ENCODE measurements at regions not wholly inside any gene's neighbourhood (a gene's known extent, or its start where the extent isn't known, plus 50 kb on each side); places are given as distances from the start of the nearest gene placed in this dataset.

DNA sequence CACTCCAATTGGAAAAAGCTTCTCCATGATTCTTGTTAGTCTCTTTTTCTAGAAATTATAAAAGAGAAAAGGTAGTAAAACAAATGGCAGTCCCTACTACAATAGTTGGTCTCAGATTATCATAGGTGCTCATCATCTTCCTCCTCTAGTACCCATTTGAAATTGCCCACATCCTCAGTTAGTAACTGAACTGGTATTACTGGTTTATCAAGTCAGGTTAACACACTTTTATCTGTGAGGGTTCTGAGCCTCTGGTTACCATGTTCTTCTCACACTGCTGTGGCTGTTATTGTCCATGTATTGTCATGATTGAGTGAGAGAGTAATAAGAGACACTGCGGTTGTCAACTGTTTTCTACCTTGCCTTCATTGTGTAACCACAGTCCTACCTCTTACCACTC, 901.7 kb downstream of the TLE1 start:
- Histone ChIP-seq H3K9me3 (ENCODE audit: control insufficient read depth in 2 of 3, low read length in 3 of 3) (no peaks in the 10 kb centered on the region), H3K36me3 (ENCODE audit: control insufficient read depth in 2 of 3, insufficient read depth in 3 of 3, low read length in 3 of 3) (no peaks in the 10 kb centered on the region), H3K4me1 (ENCODE audit: control insufficient read depth in 2 of 2, insufficient read depth in 2 of 2, low read length in 2 of 2) (no peaks in the 10 kb centered on the region), H3K4me3 (ENCODE audit: low read length) (no peak overlapping the region), H3K27ac (ENCODE audit: low read depth, low read length) (no peak overlapping the region), H3K27me3 (ENCODE audit: control insufficient read depth in 2 of 2, insufficient read depth in 2 of 2, low read length in 2 of 2) (no peaks in the 10 kb centered on the region)
- no peaks in the 10 kb centered on the region for H3K36me3 Mint-ChIP-seq
- no peak overlapping the region for H3K4me3 Mint-ChIP-seq
- ChIA-PET POLR2A (no interaction called here), CTCF (no interaction called here)
- ATAC-seq (no peak), DNase-seq (no peak)
- H3K27ac Mint-ChIP-seq = no peak overlapping the region
- H3K4me1 Mint-ChIP-seq = no peaks in the 10 kb centered on the region
- H3K9me3 Mint-ChIP-seq = peaks cover 0 to 10% (median 0%) of the 10 kb centered on the region in 11 donors
- intact Hi-C loops (cut with micrococcal nuclease) = no loop called here
- H3K27me3 Mint-ChIP-seq = no peaks in the 10 kb centered on the region

DNA sequence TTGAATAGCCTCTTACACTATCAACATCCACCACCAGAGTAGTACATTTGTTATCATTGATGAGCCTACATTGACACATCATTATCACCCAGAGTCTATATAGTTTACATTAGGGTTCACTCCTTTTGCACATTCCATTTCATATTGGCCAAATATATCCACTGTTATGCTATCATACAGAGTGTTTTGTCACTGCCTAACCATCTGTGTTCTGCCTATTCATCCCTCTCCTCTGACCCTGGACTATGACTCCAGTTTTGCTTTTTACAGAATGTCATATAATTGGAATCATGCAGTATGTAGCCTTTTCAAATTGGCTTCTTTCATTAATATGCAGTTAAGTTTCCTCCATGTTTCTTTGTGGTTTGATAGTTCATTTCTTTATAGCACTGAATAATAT, 904.7 kb downstream of the TLE1 start:
- H3K4me3 ChIP-seq (ENCODE audit: low read length) = no peak overlapping the region
- H3K27ac ChIP-seq (ENCODE audit: low read depth, low read length) = no peak overlapping the region
- H3K9me3 ChIP-seq (ENCODE audit: control insufficient read depth in 2 of 3, low read length in 3 of 3) = no peaks in the 10 kb centered on the region
- ChIA-PET CTCF (no interaction called here), POLR2A (no interaction called here)
- Mint-ChIP-seq H3K36me3 (no peaks in the 10 kb centered on the region), H3K9me3 (peaks cover 0 to 15% (median 3%) of the 10 kb centered on the region in 11 donors), H3K27me3 (no peaks in the 10 kb centered on the region), H3K4me1 (no peaks in the 10 kb centered on the region), H3K27ac (no peak overlapping the region), H3K4me3 (no peak overlapping the region)
- no peaks in the 10 kb centered on the region for H3K27me3 ChIP-seq (ENCODE audit: control insufficient read depth in 2 of 2, insufficient read depth in 2 of 2, low read length in 2 of 2)
- ATAC-seq (no peak), DNase-seq (no peak)
- intact Hi-C loops (cut with micrococcal nuclease) = no loop called here
- H3K4me1 ChIP-seq (ENCODE audit: control insufficient read depth in 2 of 2, insufficient read depth in 2 of 2, low read length in 2 of 2) = no peaks in the 10 kb centered on the region
- H3K36me3 ChIP-seq (ENCODE audit: control insufficient read depth in 2 of 3, insufficient read depth in 3 of 3, low read length in 3 of 3) = no peaks in the 10 kb centered on the region

GRCh38 chr9:80775971-80776370, 913.4 kb downstream of the TLE1 start:
- peaks cover 0 to 6% (median 0%) of the 10 kb centered on the region in 11 donors for H3K9me3 Mint-ChIP-seq
- ATAC-seq (no peak), DNase-seq (no peak)
- Histone ChIP-seq H3K9me3 (ENCODE audit: control insufficient read depth in 2 of 3, low read length in 3 of 3) (no peaks in the 10 kb centered on the region), H3K4me3 (ENCODE audit: low read length) (no peak overlapping the region), H3K36me3 (ENCODE audit: control insufficient read depth in 2 of 3, insufficient read depth in 3 of 3, low read length in 3 of 3) (no peaks in the 10 kb centered on the region), H3K27me3 (ENCODE audit: control insufficient read depth in 2 of 2, insufficient read depth in 2 of 2, low read length in 2 of 2) (no peaks in the 10 kb centered on the region), H3K4me1 (ENCODE audit: control insufficient read depth in 2 of 2, insufficient read depth in 2 of 2, low read length in 2 of 2) (no peaks in the 10 kb centered on the region), H3K27ac (ENCODE audit: low read depth, low read length) (no peak overlapping the region)
- H3K27me3 Mint-ChIP-seq = no peaks in the 10 kb centered on the region
- no peaks in the 10 kb centered on the region for H3K36me3 Mint-ChIP-seq
- H3K27ac Mint-ChIP-seq = no peak overlapping the region
- CTCF ChIA-PET = no interaction called here
- POLR2A ChIA-PET = no interaction called here
- no peak overlapping the region for H3K4me3 Mint-ChIP-seq
- H3K4me1 Mint-ChIP-seq = no peaks in the 10 kb centered on the region
- intact Hi-C loops (cut with micrococcal nuclease) = no loop called here

DNA sequence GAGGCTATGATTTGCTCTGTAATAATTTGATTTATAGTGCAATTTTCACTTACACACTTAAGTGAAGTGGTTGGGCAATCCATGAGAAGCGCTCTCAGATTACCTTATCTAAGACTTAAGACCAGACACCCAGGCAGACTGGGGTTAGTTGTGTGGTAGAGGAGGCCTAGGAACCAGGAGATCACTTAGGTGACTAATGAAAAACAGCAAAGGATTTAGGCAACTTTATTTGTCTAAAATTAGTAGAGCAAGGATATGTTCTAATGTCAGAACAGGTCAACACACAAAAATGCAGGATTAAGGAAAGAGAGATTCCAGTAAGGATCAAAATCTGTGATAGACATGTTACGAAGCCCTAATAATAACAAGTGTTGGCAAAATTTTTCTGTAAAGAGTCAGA, 913.8 kb downstream of the TLE1 start:
- POLR2A ChIA-PET = no interaction called here
- intact Hi-C loops (cut with micrococcal nuclease) = no loop called here
- no peak overlapping the region for H3K27ac Mint-ChIP-seq
- Histone ChIP-seq H3K36me3 (ENCODE audit: control insufficient read depth in 2 of 3, insufficient read depth in 3 of 3, low read length in 3 of 3) (no peaks in the 10 kb centered on the region), H3K27me3 (ENCODE audit: control insufficient read depth in 2 of 2, insufficient read depth in 2 of 2, low read length in 2 of 2) (no peaks in the 10 kb centered on the region), H3K9me3 (ENCODE audit: control insufficient read depth in 2 of 3, low read length in 3 of 3) (no peaks in the 10 kb centered on the region), H3K4me1 (ENCODE audit: control insufficient read depth in 2 of 2, insufficient read depth in 2 of 2, low read length in 2 of 2) (no peaks in the 10 kb centered on the region), H3K4me3 (ENCODE audit: low read length) (no peak overlapping the region), H3K27ac (ENCODE audit: low read depth, low read length) (no peak overlapping the region)
- H3K9me3 Mint-ChIP-seq = peaks cover 0 to 6% (median 0%) of the 10 kb centered on the region in 11 donors
- ATAC-seq = no peak
- H3K27me3 Mint-ChIP-seq = no peaks in the 10 kb centered on the region
- no peak overlapping the region for H3K4me3 Mint-ChIP-seq
- CTCF ChIA-PET = no interaction called here
- no peaks in the 10 kb centered on the region for H3K36me3 Mint-ChIP-seq
- H3K4me1 Mint-ChIP-seq = no peaks in the 10 kb centered on the region
- DNase-seq = no peak

DNA sequence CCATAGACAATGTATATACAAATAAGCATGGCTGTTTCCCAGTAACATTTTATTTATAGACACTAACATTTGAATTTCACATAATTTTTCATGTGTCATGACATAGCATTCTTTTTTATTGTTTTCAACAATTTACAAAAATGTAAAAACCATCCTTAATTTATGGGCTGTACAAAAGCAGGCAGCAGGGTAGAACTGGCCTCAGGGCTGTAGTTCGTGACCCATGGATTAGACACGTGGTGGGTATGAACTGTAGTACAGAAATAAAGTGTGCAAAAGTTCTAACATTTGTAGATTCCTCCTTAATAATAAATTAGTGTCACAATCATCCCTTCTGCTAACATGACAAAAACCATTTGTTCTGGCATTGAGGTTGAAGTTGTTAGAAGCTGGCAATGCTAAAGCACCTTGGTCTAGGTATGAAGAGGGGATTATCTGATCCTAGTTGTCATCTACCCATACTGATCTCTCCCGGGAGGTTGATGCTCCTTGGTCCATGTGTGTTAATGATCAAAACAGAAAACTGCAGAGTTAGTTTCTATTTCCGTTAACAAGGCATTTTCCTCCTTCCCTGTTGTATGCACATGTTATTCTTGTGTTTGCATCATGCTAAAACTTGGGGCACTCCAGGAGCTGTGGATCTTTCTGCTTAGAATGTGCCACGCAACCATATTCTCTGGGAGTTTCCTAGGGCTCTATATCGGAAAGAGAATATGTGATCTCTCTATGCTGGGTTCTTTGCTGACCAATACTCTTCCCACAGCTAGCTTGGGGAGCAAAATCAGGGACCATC, 917.6 kb downstream of the TLE1 start:
- Histone ChIP-seq H3K27me3 (ENCODE audit: control insufficient read depth in 2 of 2, insufficient read depth in 2 of 2, low read length in 2 of 2) (no peaks in the 10 kb centered on the region), H3K9me3 (ENCODE audit: control insufficient read depth in 2 of 3, low read length in 3 of 3) (no peaks in the 10 kb centered on the region), H3K36me3 (ENCODE audit: control insufficient read depth in 2 of 3, insufficient read depth in 3 of 3, low read length in 3 of 3) (no peaks in the 10 kb centered on the region), H3K27ac (ENCODE audit: low read depth, low read length) (no peak overlapping the region), H3K4me1 (ENCODE audit: control insufficient read depth in 2 of 2, insufficient read depth in 2 of 2, low read length in 2 of 2) (no peaks in the 10 kb centered on the region), H3K4me3 (ENCODE audit: low read length) (no peak overlapping the region)
- Mint-ChIP-seq H3K4me3 (no peak overlapping the region), H3K27ac (no peak overlapping the region), H3K27me3 (no peaks in the 10 kb centered on the region), H3K36me3 (no peaks in the 10 kb centered on the region), H3K4me1 (no peaks in the 10 kb centered on the region), H3K9me3 (peaks cover 0 to 6% (median 0%) of the 10 kb centered on the region in 11 donors)
- intact Hi-C loops (cut with micrococcal nuclease) = no loop called here
- POLR2A ChIA-PET = no interaction called here
- ATAC-seq = no peak
- DNase-seq = no peak
- CTCF ChIA-PET = no interaction called here

- CTCF ChIA-PET = no interaction called here
- no peak for ATAC-seq
Measured at GRCh38 chr9:80763536-80763935, 925.8 kb downstream of the TLE1 start.

DNA sequence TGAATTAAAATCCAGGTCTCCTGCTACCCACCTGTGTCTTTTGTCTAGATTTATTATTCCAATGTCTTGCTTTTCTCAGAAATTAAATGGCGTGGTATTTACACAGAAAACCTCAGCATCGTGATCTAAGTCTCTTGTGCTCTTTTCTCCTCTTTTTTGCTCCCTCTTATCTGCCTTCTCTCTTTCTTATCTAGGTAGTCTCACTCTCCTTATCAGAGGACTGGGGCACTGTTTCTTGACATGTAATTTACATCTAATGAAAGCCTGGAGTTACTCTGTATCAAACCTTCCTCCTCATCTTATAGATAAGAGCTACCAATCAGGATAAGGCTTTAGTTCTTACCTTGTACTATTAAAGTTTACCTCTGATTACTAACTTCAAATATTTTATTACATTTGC, 933.8 kb downstream of the TLE1 start:
- H3K27me3 ChIP-seq (ENCODE audit: control insufficient read depth in 2 of 2, insufficient read depth in 2 of 2, low read length in 2 of 2) = no peaks in the 10 kb centered on the region
- ChIA-PET POLR2A (no interaction called here), CTCF (no interaction called here)
- DNase-seq (no peak), ATAC-seq (no peak)
- no peaks in the 10 kb centered on the region for H3K4me1 ChIP-seq (ENCODE audit: control insufficient read depth in 2 of 2, insufficient read depth in 2 of 2, low read length in 2 of 2)
- Mint-ChIP-seq H3K27me3 (no peaks in the 10 kb centered on the region), H3K4me3 (no peak overlapping the region), H3K27ac (no peak overlapping the region), H3K36me3 (no peaks in the 10 kb centered on the region), H3K9me3 (peaks cover 0 to 10% (median 1%) of the 10 kb centered on the region in 11 donors), H3K4me1 (no peaks in the 10 kb centered on the region)
- no peaks in the 10 kb centered on the region for H3K9me3 ChIP-seq (ENCODE audit: control insufficient read depth in 2 of 3, low read length in 3 of 3)
- no peak overlapping the region for H3K27ac ChIP-seq (ENCODE audit: low read depth, low read length)
- no peaks in the 10 kb centered on the region for H3K36me3 ChIP-seq (ENCODE audit: control insufficient read depth in 2 of 3, insufficient read depth in 3 of 3, low read length in 3 of 3)
- intact Hi-C loops (cut with micrococcal nuclease) = no loop called here
- H3K4me3 ChIP-seq (ENCODE audit: low read length) = no peak overlapping the region

More at GRCh38 chr9:80763536-80763935, 925.8 kb downstream of the TLE1 start:
- H3K27me3 Mint-ChIP-seq = no peaks in the 10 kb centered on the region
- Histone ChIP-seq H3K36me3 (ENCODE audit: control insufficient read depth in 2 of 3, insufficient read depth in 3 of 3, low read length in 3 of 3) (no peaks in the 10 kb centered on the region), H3K4me3 (ENCODE audit: low read length) (no peak overlapping the region), H3K9me3 (ENCODE audit: control insufficient read depth in 2 of 3, low read length in 3 of 3) (no peaks in the 10 kb centered on the region), H3K4me1 (ENCODE audit: control insufficient read depth in 2 of 2, insufficient read depth in 2 of 2, low read length in 2 of 2) (no peaks in the 10 kb centered on the region), H3K27me3 (ENCODE audit: control insufficient read depth in 2 of 2, insufficient read depth in 2 of 2, low read length in 2 of 2) (no peaks in the 10 kb centered on the region), H3K27ac (ENCODE audit: low read depth, low read length) (no peak overlapping the region)
- H3K36me3 Mint-ChIP-seq = no peaks in the 10 kb centered on the region
- peaks cover 0 to 20% (median 5%) of the 10 kb centered on the region in 11 donors for H3K9me3 Mint-ChIP-seq
- no peak overlapping the region for H3K4me3 Mint-ChIP-seq
- intact Hi-C loops (cut with micrococcal nuclease) = no loop called here
- H3K27ac Mint-ChIP-seq = no peak overlapping the region
- DNase-seq = no peak
- H3K4me1 Mint-ChIP-seq = no peaks in the 10 kb centered on the region
- POLR2A ChIA-PET = no interaction called here

All from naive thymus-derived CD4-positive, alpha-beta T cell (primary cell).